Aorta (tissue), 5 donors: ENCODE measurements at regions not wholly inside any gene's neighbourhood (a gene's known extent, or its start where the extent isn't known, plus 50 kb on each side); places are given as distances from the start of the nearest gene placed in this dataset.

Experiments
- ATAC-seq: fragments of 200-7000 bp; cut with Tn5 transposase; one replicate; pipeline ENCODE4 v1.9.1; 2022; ENCODE audit warnings: moderate library complexity; ENCODE audit not compliant: low FRiP score
- DNase-seq, 2 donors: peaks; one replicate each; pipeline ENCODE4 v3.0.0-alpha.2; 2020
- H3K27ac ChIP-seq, 2 donors: one replicate each; pipeline ENCODE4 v1.5.1; 2013; ENCODE audit warnings: low read length in 2 of 2, mild to moderate bottlenecking in 2 of 2, moderate library complexity in 2 of 2, control low read depth in 1 of 2, inconsistent platforms in 1 of 2, low read depth in 1 of 2
- H3K27me3 ChIP-seq, 2 donors: one replicate each; pipeline ENCODE4 v1.6.1; 2013; ENCODE audit warnings: control low read depth in 1 of 2, low read length in 1 of 2, mild to moderate bottlenecking in 1 of 2, moderate library complexity in 1 of 2; ENCODE audit not compliant: insufficient read depth in 2 of 2, control insufficient read depth in 1 of 2
- H3K36me3 ChIP-seq, 2 donors: one replicate each; pipeline ENCODE4 v1.6.1; 2013; ENCODE audit warnings: control low read depth in 1 of 2, low read length in 1 of 2, mild to moderate bottlenecking in 1 of 2; ENCODE audit not compliant: insufficient read depth in 2 of 2, control insufficient read depth in 1 of 2
- H3K4me1 ChIP-seq, 2 donors: one replicate each; pipeline ENCODE4 v1.6.1; 2013; ENCODE audit warnings: low read length in 2 of 2, control low read depth in 1 of 2, mild to moderate bottlenecking in 1 of 2, moderate library complexity in 1 of 2; ENCODE audit not compliant: insufficient read depth in 2 of 2, control insufficient read depth in 1 of 2
- H3K4me3 ChIP-seq, 2 donors: one replicate each; pipeline ENCODE4 v1.5.1; 2013; ENCODE audit warnings: low read length in 2 of 2, control low read depth in 1 of 2, mild to moderate bottlenecking in 1 of 2
- H3K9me3 ChIP-seq: one replicate; pipeline ENCODE4 v1.6.1; 2013; ENCODE audit warnings: mild to moderate bottlenecking, low read length; ENCODE audit not compliant: control insufficient read depth
- WGBS, 2 donors: extraction: QIAGEN DNeasy Blood & Tissue Kit; methylation state at CpG; one replicate each; pipeline ENCODE4 v1.1.7; 2013; 5-methylcytosine and 5-hydroxymethylcytosine counted together
- intact Hi-C, 2 donors: fragments of 100-400 bp; cut with DNase I; formaldehyde crosslinking; loops; one replicate each; pipeline versions ENCODE4 v1.14.2 to v1.15.0; 2022
- donor health status: healthy with polysubstance abuse.
- donor health status: Bipolar disorder and iron deficiency.
- donor health status: DM: no; HTN: no; CAD: no.
- donor health status: DM: no; HTN: no; CAD: no.
- donor health status: DM: yes; HTN: yes; CAD: no.

DNA sequence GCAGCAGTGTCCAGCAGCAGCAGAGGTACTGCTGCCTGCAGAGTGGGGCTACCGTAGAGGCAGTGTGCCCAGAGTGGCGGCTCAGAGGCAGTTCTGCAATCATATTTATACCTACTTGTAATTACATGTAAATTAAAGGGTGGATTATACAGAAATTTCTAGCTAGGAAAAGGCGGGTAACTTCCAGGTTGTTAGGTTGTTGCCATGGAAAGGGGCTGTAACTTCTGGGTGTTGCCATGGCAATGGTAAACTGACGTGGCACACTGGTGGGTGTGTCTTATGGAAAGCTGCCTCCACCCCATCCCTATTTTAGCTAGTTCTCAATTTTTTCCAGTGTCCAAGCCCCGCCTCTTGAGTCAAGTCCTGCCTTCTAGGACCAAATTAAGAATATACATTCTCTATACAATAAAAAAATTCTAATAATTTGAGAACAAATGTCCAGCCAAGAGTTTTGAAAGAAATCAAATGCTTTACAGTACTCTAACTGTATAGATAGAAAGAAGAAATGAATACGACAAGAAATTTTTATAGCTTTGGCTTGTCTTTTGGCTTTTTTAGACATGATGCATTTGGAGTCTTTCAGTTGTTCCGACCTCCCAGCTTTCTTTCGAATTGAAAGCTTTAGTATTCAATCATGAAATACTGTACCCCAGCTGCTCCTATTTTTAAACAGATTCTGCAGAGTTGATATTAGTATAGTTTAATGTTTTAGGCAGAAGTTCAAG lies 816.6 kb downstream of the DIAPH3 start:
- Histone ChIP-seq H3K4me1 (no peaks in the 10 kb centered on the region), H3K27me3 (no peaks in the 10 kb centered on the region), H3K9me3 (no peaks in the 10 kb centered on the region), H3K4me3 (no peak overlapping the region), H3K27ac (no peak overlapping the region), H3K36me3 (no peaks in the 10 kb centered on the region)
- intact Hi-C loops: no loop called here
- DNase-seq (no peak), ATAC-seq (no peak)
- WGBS, 2 donors: 16 to 28% methylated on average over 8 of the region's 8 CpGs

DNA sequence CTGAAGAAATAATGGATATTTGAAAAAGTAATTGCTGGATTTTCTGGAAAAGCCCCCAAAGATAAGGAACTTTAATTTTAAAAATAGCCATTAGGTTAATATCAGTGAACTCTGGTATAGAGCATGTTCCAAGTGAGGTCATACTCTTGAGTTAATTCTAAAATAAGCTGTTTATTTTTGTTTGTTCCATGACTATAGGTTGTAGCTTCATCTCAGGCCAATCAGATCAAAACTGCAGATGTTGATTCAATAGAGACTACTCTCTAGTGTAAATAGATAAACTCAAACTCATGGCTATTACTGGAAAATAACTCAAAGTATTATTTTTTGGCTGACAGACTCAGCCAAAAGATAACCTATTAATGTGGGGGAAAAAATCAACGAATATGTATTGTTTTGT lies 815.1 kb downstream of the DIAPH3 start:
- no peaks in the 10 kb centered on the region for H3K4me1 ChIP-seq
- 11% methylated on average over 1 of the region's 1 CpG for WGBS, 2 donors
- no peaks in the 10 kb centered on the region for H3K27me3 ChIP-seq
- no peak for DNase-seq
- H3K27ac ChIP-seq: no peak overlapping the region
- H3K36me3 ChIP-seq: no peaks in the 10 kb centered on the region
- H3K9me3 ChIP-seq: no peaks in the 10 kb centered on the region
- H3K4me3 ChIP-seq: no peak overlapping the region
- intact Hi-C loops: no loop called here
- ATAC-seq: no peak

DNA sequence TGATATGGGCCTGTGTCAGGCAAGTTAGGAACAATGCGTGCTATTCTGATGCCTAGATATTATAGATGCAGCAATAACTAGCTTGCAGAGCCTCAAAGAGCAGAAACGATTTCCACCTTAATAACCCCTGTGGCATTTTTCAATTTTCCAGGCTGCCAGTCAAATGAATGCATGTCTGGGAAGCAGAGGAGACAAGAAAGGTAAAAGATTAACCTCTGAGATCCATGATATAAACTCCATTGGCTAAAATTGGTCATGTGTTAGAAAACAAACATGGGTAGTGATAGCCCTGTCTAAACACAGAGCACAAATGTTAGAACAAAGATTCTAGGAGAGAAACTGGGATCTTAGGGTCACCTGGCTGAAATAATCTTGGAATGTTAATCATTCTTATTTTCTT lies 811.1 kb downstream of the DIAPH3 start:
- DNase-seq: no peak
- WGBS, 2 donors: 72 to 77% methylated on average over 2 of the region's 2 CpGs
- intact Hi-C loops: no loop called here

DNA sequence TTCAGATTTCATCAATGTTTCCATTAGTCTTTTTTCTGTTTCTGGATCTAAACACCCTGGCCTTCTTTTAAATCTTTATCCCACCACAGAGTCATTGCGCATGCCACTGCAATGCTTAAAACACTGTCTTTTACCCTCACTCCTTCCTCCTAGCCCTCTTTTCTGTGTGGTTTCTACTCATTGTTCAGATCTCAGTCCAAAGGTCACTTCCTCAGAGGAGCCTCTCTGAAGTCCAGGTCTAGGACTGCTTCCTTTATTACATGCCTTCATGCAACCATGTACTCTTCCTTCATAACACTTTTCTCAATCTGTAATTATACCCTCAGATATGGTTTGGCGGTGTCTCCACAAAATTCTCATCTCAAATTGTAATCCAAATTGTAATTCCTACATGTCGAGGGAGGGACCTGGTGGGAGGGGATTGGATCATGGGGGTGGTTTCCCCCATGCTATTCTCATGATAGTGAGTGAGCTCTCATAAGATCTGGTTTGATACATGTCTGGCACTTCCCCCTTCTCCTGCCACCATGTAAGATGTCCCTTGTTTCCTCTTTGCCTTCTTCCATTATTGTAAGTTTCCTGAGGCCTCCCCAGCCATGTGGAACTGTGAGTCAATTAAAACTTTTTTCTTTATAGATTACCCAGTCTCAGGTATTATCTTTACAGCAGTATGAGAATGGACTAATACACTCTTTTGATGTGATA lies 808.9 kb downstream of the DIAPH3 start:
- no peak overlapping the region for H3K27ac ChIP-seq
- intact Hi-C loops: no loop called here
- no peak overlapping the region for H3K4me3 ChIP-seq
- DNase-seq (no peak), ATAC-seq (no peak)
- no peaks in the 10 kb centered on the region for H3K36me3 ChIP-seq
- 94 to 97% methylated on average over 3 of the region's 3 CpGs for WGBS, 2 donors
- no peaks in the 10 kb centered on the region for H3K9me3 ChIP-seq
- H3K4me1 ChIP-seq: no peaks in the 10 kb centered on the region
- no peaks in the 10 kb centered on the region for H3K27me3 ChIP-seq

More for the DNA sequence above, 811.1 kb downstream of the DIAPH3 start:
- H3K4me1 ChIP-seq: no peaks in the 10 kb centered on the region
- ATAC-seq: no peak
- no peaks in the 10 kb centered on the region for H3K9me3 ChIP-seq
- H3K4me3 ChIP-seq: no peak overlapping the region
- H3K27ac ChIP-seq: no peak overlapping the region
- H3K27me3 ChIP-seq: no peaks in the 10 kb centered on the region
- H3K36me3 ChIP-seq: no peaks in the 10 kb centered on the region

DNA sequence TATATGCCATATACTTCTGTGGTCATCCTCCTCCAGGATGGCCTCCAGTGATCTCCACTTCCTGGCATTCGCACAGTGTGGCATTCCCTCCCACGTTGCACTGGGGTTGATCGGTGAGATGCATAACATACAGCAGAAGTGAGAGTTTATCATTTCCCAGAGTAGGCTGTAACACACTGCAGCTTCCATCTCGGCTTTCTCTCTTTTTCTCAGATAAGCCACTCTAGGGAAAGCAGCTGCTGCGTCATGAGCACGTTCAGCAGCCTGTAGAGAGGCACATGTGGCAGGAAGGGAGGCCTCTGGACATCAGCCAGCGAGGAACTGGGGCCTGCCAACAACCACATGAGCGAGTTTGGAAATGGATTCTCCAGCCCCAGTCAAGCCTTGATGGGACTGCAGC lies 807.1 kb downstream of the DIAPH3 start:
- Histone ChIP-seq H3K4me3 (no peak overlapping the region), H3K4me1 (no peaks in the 10 kb centered on the region), H3K36me3 (no peaks in the 10 kb centered on the region), H3K27me3 (peaks cover 0 to 1% of the 10 kb centered on the region in 2 donors), H3K9me3 (no peaks in the 10 kb centered on the region), H3K27ac (no peak overlapping the region)
- DNase-seq (peak; percentile 78 to 83), ATAC-seq (peak; percentile 65)
- WGBS, 2 donors: 9 to 15% methylated on average over 8 of the region's 8 CpGs
- intact Hi-C loops: no loop called here

DNA sequence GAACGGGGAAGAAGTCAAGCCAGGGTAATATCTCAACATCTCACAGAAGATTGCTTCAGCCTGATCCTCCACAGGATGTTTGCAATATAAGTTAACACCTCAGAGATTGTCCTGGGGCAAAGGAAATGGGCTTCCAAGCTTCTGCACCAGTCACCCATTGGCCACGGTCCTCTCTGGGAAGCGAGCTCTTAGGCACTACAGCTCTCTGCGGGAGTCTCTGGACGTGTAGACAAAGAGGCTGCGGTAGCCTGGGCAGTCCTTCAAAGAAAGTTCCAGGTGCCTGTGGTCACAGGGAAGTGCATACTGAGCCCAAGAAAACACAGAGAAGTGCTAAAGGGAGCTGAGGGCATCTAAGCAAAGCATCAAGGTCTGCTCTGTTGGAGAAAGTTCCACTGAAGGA lies 805.7 kb downstream of the DIAPH3 start:
- WGBS, 2 donors: 72 to 74% methylated on average over 6 of the region's 6 CpGs
- ATAC-seq (no peak), DNase-seq (no peak)
- no peaks in the 10 kb centered on the region for H3K9me3 ChIP-seq
- no peaks in the 10 kb centered on the region for H3K4me1 ChIP-seq
- peaks cover 0 to 1% of the 10 kb centered on the region in 2 donors for H3K27me3 ChIP-seq
- H3K36me3 ChIP-seq: no peaks in the 10 kb centered on the region
- no peak overlapping the region for H3K4me3 ChIP-seq
- intact Hi-C loops: no loop called here
- H3K27ac ChIP-seq: no peak overlapping the region

DNA sequence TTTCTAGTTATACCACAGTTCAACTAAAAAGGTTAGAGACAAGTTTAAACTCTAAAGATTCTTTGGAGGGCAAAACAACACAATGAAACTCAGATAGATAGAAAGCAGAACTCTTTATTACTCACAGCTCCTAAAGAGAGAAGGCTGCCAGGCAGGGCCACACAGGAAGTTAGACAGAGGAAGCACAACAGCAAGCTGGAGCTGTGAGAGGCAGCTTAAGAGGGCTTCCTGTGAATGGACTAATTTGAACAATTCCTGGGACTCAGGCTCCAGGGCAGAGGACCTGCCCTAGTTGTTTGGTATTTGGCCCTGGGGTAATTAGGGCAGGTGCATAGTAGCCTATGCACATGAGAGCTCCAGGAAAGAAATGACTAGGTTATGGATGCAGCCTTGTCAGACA lies 803.6 kb downstream of the DIAPH3 start:
- ATAC-seq: no peak
- H3K27ac ChIP-seq: no peak overlapping the region
- H3K9me3 ChIP-seq: no peaks in the 10 kb centered on the region
- peaks cover 0 to 1% of the 10 kb centered on the region in 2 donors for H3K27me3 ChIP-seq
- H3K36me3 ChIP-seq: no peaks in the 10 kb centered on the region
- intact Hi-C loops: no loop called here
- H3K4me1 ChIP-seq: no peaks in the 10 kb centered on the region
- peak in 1 of 2 donors; percentile 54 for DNase-seq
- no peak overlapping the region for H3K4me3 ChIP-seq

DNA sequence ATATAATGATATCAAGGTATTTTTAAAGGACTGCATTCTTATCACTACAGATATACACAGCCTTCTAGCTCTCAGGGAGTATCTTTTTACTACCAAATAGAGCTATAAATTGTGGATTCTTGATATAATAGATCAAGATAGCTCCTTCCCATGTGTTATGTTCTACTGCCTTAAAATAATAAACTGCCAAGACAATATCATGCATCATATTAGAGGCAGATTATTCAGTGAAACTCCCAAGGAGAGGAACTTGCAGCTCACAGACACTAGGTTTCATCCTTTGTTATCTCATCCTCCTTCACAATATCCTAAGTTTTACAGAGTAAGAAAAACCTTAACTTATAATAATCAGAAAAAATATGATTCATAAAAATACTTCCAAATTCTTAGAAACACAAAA lies 802.8 kb downstream of the DIAPH3 start:
- intact Hi-C loops: no loop called here
- H3K9me3 ChIP-seq: no peaks in the 10 kb centered on the region
- no peak overlapping the region for H3K4me3 ChIP-seq
- no peaks in the 10 kb centered on the region for H3K36me3 ChIP-seq
- no peaks in the 10 kb centered on the region for H3K4me1 ChIP-seq
- H3K27ac ChIP-seq: no peak overlapping the region
- H3K27me3 ChIP-seq: peaks cover 0 to 1% of the 10 kb centered on the region in 2 donors
- DNase-seq (no peak), ATAC-seq (no peak)

DNA sequence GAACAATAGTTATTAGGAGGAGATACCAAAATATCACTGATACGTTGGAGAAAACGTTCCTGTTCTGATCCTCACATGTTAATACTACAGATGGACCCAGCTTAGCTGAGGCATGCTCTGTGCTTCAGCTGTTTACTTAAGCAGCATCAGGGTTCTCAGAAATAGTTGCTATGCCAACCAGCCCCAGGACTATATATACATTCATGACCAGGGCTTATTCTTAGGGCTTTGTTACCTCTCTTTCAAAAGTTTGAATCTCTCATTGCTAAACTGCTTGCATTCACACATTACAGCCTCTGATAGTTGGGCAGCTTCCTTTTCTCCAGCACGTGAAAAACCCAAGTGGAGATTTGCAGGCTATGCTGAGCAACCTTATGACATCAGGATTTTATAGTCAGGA lies 800.4 kb downstream of the DIAPH3 start:
- WGBS, 2 donors: 63 to 67% methylated on average over 3 of the region's 3 CpGs
- H3K36me3 ChIP-seq: no peaks in the 10 kb centered on the region

More for the DNA sequence above, 800.4 kb downstream of the DIAPH3 start:
- no peak overlapping the region for H3K27ac ChIP-seq
- ATAC-seq: no peak
- H3K9me3 ChIP-seq: peaks cover 2% of the 10 kb centered on the region
- peaks cover 0 to 1% of the 10 kb centered on the region in 2 donors for H3K27me3 ChIP-seq
- no peak for DNase-seq
- intact Hi-C loops: no loop called here
- H3K4me1 ChIP-seq: no peaks in the 10 kb centered on the region
- H3K4me3 ChIP-seq: no peak overlapping the region
